HCT116 (cell line): ENCODE measurements at regions not wholly inside any gene's neighbourhood (a gene's known extent, or its start where the extent isn't known, plus 50 kb on each side); places are given as distances from the start of the nearest gene placed in this dataset.

ENCODE experiments used
- ATAC-seq: fragments of 200-7000 bp; cut with Tn5 transposase; 2 replicates; pipeline ENCODE4 v1.9.1; 2020; ENCODE audit warnings: mild to moderate bottlenecking, moderate library complexity
- BruUV-seq: library from RNA; stranded (reverse); fragments of 400-500 nt; replicated peaks from 2 replicates; lab custom pipeline; 2021; lab: Mats Ljungman, UMichigan
- CTCF ChIA-PET: fragments of 300-600 bp; sonication (Branson Sonifier 250); formaldehyde crosslinking; loops from one replicate; lab custom pipeline; 2021; ENCODE audit warnings: antibody characterized with exemption; lab: Charles Lee
- POLR2A ChIA-PET: fragments of 300-600, 350-600 bp; sonication (Branson Sonifier 250); formaldehyde crosslinking; loops from one replicate; lab custom pipeline; 2021; ENCODE audit warnings: antibody characterized with exemption; lab: Charles Lee
- RAD21 ChIA-PET, 2 experiments: fragments of 300-600 bp; sonication (Branson Sonifier 250); formaldehyde crosslinking; loops; one replicate each; lab custom pipeline; 2023; ENCODE audit warnings: low total read pairs in 2 of 2; ENCODE audit not compliant: uncharacterized antibody in 2 of 2, unreplicated experiment in 2 of 2, low non-redundant PET in 1 of 2; lab: Charles Lee
- DNase-seq: peaks from one replicate; pipeline ENCODE4 v3.0.0-alpha.2; 2010; ENCODE audit warnings: low read depth, low spot score
- H2AFZ ChIP-seq: fragments of 200-600 bp; shearing (Covaris generic), sonication (generic); 2 replicates; pipeline ENCODE4 v1.6.1; 2017; ENCODE audit warnings: low read depth, mixed run types, mixed read lengths, antibody characterized with exemption, low read length; ENCODE audit not compliant: poor library complexity, severe bottlenecking
- H3K27ac ChIP-seq: 2 replicates; pipeline ENCODE4 v1.5.1; 2012; ENCODE audit warnings: low read depth, low read length
- H3K27me3 ChIP-seq: fragments of 200-600 bp; sonication (generic); 2 replicates; pipeline ENCODE4 v1.6.1; 2016; ENCODE audit warnings: mixed run types, low read length, mixed read lengths; ENCODE audit not compliant: insufficient read depth
- H3K36me3 ChIP-seq, 2 experiments: fragments of 200-500 bp in 1 of 2; fragments of 200-600 bp in 1 of 2; sonication (Bioruptor generic) in 1 of 2; sonication (generic) in 1 of 2; 2 replicates each; pipeline versions ENCODE4 v1.5.1 to v1.6.1; 2014 to 2016; ENCODE audit warnings: low read length in 2 of 2, inconsistent platforms in 1 of 2, mixed read lengths in 1 of 2, mixed run types in 1 of 2; ENCODE audit not compliant: insufficient read depth in 2 of 2, control insufficient read depth in 1 of 2
- H3K4me1 ChIP-seq, 2 experiments: fragments of 200-600 bp in 1 of 2; sonication (generic) in 1 of 2; 2 replicates each; pipeline versions ENCODE4 v1.5.1 to v1.6.1; 2012 to 2017; ENCODE audit warnings: low read length in 2 of 2, inconsistent platforms in 1 of 2, mild to moderate bottlenecking in 1 of 2, mixed read lengths in 1 of 2, mixed run types in 1 of 2, moderate library complexity in 1 of 2; ENCODE audit not compliant: insufficient read depth in 2 of 2, control insufficient read depth in 1 of 2
- H3K4me2 ChIP-seq: fragments of 200-600 bp; sonication (generic); 2 replicates; pipeline ENCODE4 v1.6.1; 2017; ENCODE audit warnings: mixed run types, low read length, mixed read lengths
- H3K4me3 ChIP-seq, 2 experiments: fragments of 200-600 bp in 1 of 2; sonication (generic) in 1 of 2; replicated peaks in 1 of 2; 2 replicates each; pipeline ENCODE4 v1.5.1; 2011 to 2016; ENCODE audit warnings: low read length in 2 of 2, control low read depth in 1 of 2, low read depth in 1 of 2, mild to moderate bottlenecking in 1 of 2, mixed read lengths in 1 of 2, mixed run types in 1 of 2
- H3K79me2 ChIP-seq: fragments of 200-600 bp; sonication (generic); 2 replicates; pipeline ENCODE4 v1.6.1; 2017; ENCODE audit warnings: mild to moderate bottlenecking, mixed run types, low read length, moderate library complexity, mixed read lengths; ENCODE audit not compliant: insufficient read depth
- H3K9ac ChIP-seq: fragments of 200-600 bp; sonication (generic); 2 replicates; pipeline ENCODE4 v1.6.1; 2016; ENCODE audit warnings: low read length, mixed read lengths
- H3K9me2 ChIP-seq: fragments of 200-600 bp; sonication (generic), shearing (Covaris generic); 2 replicates; pipeline ENCODE4 v1.6.1; 2017; ENCODE audit warnings: mixed run types, mild to moderate bottlenecking, moderate library complexity; ENCODE audit not compliant: insufficient read depth
- H3K9me3 ChIP-seq, 2 experiments: fragments of 200-500 bp in 1 of 2; fragments of 200-600 bp in 1 of 2; sonication (Bioruptor generic) in 1 of 2; sonication (generic) in 1 of 2; 2 replicates each; pipeline ENCODE4 v1.6.1; 2014 to 2017; ENCODE audit warnings: low read length in 2 of 2, mixed read lengths in 2 of 2, inconsistent platforms in 1 of 2, low read depth in 1 of 2, mild to moderate bottlenecking in 1 of 2, mixed run types in 1 of 2, moderate library complexity in 1 of 2; ENCODE audit not compliant: control insufficient read depth in 1 of 2, insufficient read depth in 1 of 2
- H4K20me1 ChIP-seq: fragments of 200-600 bp; sonication (generic), shearing (Covaris generic); 2 replicates; pipeline ENCODE4 v1.6.1; 2017; ENCODE audit warnings: mixed run types, mild to moderate bottlenecking, moderate library complexity; ENCODE audit not compliant: insufficient read depth
- ATF3 ChIP-seq: IDR thresholded peaks from 2 replicates; pipeline ENCODE4 v1.6.1; 2012
- CBX3 ChIP-seq: IDR thresholded peaks from 2 replicates; pipeline ENCODE4 v1.6.1; 2012; ENCODE audit warnings: low read depth
- CEBPB ChIP-seq: IDR thresholded peaks from 2 replicates; pipeline ENCODE4 v1.6.1; 2012; ENCODE audit warnings: low read depth
- ELF1 ChIP-seq: IDR thresholded peaks from 2 replicates; pipeline ENCODE4 v1.6.1; 2012; ENCODE audit warnings: low read depth, borderline replicate concordance
- EZH2 ChIP-seq: fragments of 200-600 bp; sonication (generic); IDR thresholded peaks from 2 replicates; pipeline ENCODE4 v1.6.1; 2017; ENCODE audit warnings: antibody characterized with exemption, mixed run types
- EZH2phosphoT487 ChIP-seq: fragments of 200-600 bp; IDR thresholded peaks from 2 replicates; pipeline ENCODE4 v1.6.1; 2018; ENCODE audit warnings: antibody characterized with exemption, borderline replicate concordance
- FOSL1 ChIP-seq: IDR thresholded peaks from 2 replicates; pipeline ENCODE4 v1.6.1; 2012; ENCODE audit warnings: low read depth
- MAX ChIP-seq: IDR thresholded peaks from 2 replicates; pipeline ENCODE4 v1.6.1; 2012
- POLR2A ChIP-seq: IDR thresholded peaks from 2 replicates; pipeline ENCODE4 v1.7.0; 2011; ENCODE audit warnings: borderline replicate concordance; ENCODE audit not compliant: insufficient read depth, insufficient read length; ENCODE audit errors: extremely low read depth
- POLR2AphosphoS5 ChIP-seq: IDR thresholded peaks from 2 replicates; pipeline ENCODE4 v1.6.1; 2011; ENCODE audit warnings: mild to moderate bottlenecking, low read depth, low read length, moderate library complexity
- RAD21 ChIP-seq: IDR thresholded peaks from 2 replicates; pipeline ENCODE4 v1.6.1; 2012; ENCODE audit warnings: low read depth, mild to moderate bottlenecking
- SP1 ChIP-seq: IDR thresholded peaks from 2 replicates; pipeline ENCODE4 v1.6.1; 2012; ENCODE audit warnings: low read depth
- SRF ChIP-seq: IDR thresholded peaks from 2 replicates; pipeline ENCODE4 v1.6.1; 2012; ENCODE audit warnings: low read depth
- ZNF274 ChIP-seq: fragments of 200-500 bp; sonication (Bioruptor generic); IDR thresholded peaks from 2 replicates; pipeline ENCODE4 v1.6.1; 2014; ENCODE audit warnings: mild to moderate bottlenecking, low read depth, low read length, inconsistent platforms
- intact Hi-C: fragments of 100-400 bp; cut with micrococcal nuclease; formaldehyde crosslinking; loops from 2 replicates; pipeline ENCODE4 v1.10.0; 2022
- TF ChIP-seq, protein P1 (sequence below), 3 experiments: fragments of 200-600 bp in 1 of 3; sonication (generic) in 1 of 3; IDR thresholded peaks in 2 of 3; conservative IDR thresholded peaks in 1 of 3; 2 replicates each; pipeline ENCODE4 v1.5.1; 2012 to 2017; ENCODE audit warnings: low read depth in 2 of 3, low read length in 2 of 3, antibody characterized with exemption in 1 of 3, borderline replicate concordance in 1 of 3, control low read depth in 1 of 3, mild to moderate bottlenecking in 1 of 3, mixed read lengths in 1 of 3, mixed run types in 1 of 3, moderate library complexity in 1 of 3; ENCODE audit not compliant: insufficient read depth in 1 of 3
- TF ChIP-seq, protein P2 (sequence below): IDR thresholded peaks from 2 replicates; pipeline ENCODE4 v1.6.1; 2012; ENCODE audit warnings: low read depth

DNA sequence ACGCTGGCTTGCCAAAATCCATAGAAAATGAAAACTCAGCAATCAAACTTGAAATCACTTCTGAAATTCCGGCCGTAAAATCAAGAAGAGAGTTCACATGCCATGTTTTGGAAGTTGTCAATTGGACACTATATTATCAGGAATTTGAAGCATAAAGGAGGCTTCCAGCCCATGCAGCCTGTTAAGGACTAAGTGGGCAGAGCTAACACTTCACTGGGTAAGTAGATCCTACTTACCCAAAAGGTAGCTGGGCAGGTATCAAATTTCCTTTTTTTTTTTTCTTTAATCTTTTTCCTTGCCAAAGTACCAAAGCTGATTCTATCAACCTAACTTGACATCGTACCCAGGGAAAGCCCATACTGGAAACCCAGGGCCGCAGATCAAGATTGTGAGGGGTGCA lies 71.5 kb upstream of the ARHGAP5 start:
- ATAC-seq (no peak), DNase-seq (no peak)
- Histone ChIP-seq H3K4me1 (peaks cover 16 to 39% of the 10 kb centered on the region in 2 experiments), H3K9ac (no peak overlapping the region), H4K20me1 (no peaks in the 10 kb centered on the region), H3K79me2 (no peaks in the 10 kb centered on the region), H2AFZ (no peak overlapping the region), H3K27me3 (no peaks in the 10 kb centered on the region), H3K4me2 (0 out of 2 replicates have a peak overlapping the region, but pooled peaks have one; percentile 40), H3K36me3 (no peaks in the 10 kb centered on the region)
- intact Hi-C loops, result no loop called here
- ChIA-PET CTCF (no interaction called here), POLR2A (no interaction called here)
- no TSS peak for BruUV-seq
- TF ChIP-seq FOSL1 (no peak), MAX (no peak), RAD21 (no peak), CEBPB (no peak), SRF (no peak), ATF3 (no peak), EZH2phosphoT487 (no peak), POLR2AphosphoS5 (no peak), EZH2 (no peak), SP1 (no peak), POLR2A (no peak), ELF1 (no peak), ZNF274 (no peak), CBX3 (no peak)
- TF ChIP-seq, protein P1, sequence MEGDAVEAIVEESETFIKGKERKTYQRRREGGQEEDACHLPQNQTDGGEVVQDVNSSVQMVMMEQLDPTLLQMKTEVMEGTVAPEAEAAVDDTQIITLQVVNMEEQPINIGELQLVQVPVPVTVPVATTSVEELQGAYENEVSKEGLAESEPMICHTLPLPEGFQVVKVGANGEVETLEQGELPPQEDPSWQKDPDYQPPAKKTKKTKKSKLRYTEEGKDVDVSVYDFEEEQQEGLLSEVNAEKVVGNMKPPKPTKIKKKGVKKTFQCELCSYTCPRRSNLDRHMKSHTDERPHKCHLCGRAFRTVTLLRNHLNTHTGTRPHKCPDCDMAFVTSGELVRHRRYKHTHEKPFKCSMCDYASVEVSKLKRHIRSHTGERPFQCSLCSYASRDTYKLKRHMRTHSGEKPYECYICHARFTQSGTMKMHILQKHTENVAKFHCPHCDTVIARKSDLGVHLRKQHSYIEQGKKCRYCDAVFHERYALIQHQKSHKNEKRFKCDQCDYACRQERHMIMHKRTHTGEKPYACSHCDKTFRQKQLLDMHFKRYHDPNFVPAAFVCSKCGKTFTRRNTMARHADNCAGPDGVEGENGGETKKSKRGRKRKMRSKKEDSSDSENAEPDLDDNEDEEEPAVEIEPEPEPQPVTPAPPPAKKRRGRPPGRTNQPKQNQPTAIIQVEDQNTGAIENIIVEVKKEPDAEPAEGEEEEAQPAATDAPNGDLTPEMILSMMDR (IDR thresholded peaks at IDR 0.05 in 2 of 3, conservative IDR thresholded peaks at IDR 0.05 in 1 of 3; ENCODE audit: borderline replicate concordance in 1 of 3, insufficient read depth in 1 of 3, low read depth in 2 of 3, low read length in 2 of 3), result no peak
- TF ChIP-seq, protein P2, sequence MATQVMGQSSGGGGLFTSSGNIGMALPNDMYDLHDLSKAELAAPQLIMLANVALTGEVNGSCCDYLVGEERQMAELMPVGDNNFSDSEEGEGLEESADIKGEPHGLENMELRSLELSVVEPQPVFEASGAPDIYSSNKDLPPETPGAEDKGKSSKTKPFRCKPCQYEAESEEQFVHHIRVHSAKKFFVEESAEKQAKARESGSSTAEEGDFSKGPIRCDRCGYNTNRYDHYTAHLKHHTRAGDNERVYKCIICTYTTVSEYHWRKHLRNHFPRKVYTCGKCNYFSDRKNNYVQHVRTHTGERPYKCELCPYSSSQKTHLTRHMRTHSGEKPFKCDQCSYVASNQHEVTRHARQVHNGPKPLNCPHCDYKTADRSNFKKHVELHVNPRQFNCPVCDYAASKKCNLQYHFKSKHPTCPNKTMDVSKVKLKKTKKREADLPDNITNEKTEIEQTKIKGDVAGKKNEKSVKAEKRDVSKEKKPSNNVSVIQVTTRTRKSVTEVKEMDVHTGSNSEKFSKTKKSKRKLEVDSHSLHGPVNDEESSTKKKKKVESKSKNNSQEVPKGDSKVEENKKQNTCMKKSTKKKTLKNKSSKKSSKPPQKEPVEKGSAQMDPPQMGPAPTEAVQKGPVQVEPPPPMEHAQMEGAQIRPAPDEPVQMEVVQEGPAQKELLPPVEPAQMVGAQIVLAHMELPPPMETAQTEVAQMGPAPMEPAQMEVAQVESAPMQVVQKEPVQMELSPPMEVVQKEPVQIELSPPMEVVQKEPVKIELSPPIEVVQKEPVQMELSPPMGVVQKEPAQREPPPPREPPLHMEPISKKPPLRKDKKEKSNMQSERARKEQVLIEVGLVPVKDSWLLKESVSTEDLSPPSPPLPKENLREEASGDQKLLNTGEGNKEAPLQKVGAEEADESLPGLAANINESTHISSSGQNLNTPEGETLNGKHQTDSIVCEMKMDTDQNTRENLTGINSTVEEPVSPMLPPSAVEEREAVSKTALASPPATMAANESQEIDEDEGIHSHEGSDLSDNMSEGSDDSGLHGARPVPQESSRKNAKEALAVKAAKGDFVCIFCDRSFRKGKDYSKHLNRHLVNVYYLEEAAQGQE, result no peak
- TF ChIP-seq, all 23 proteins: peak for 0
- RAD21 ChIA-PET, result no interaction called here
- Histone ChIP-seq H3K9me3 (no peaks in the 10 kb centered on the region), H3K9me2 (no peaks in the 10 kb centered on the region), H3K27ac (no peak overlapping the region), H3K4me3 (no peak overlapping the region)
